ENCODE measurements at regions not wholly inside any gene's neighbourhood (a gene's known extent, or its start where the extent isn't known, plus 50 kb on each side); places are given as distances from the start of the nearest gene placed in this dataset.

DNA sequence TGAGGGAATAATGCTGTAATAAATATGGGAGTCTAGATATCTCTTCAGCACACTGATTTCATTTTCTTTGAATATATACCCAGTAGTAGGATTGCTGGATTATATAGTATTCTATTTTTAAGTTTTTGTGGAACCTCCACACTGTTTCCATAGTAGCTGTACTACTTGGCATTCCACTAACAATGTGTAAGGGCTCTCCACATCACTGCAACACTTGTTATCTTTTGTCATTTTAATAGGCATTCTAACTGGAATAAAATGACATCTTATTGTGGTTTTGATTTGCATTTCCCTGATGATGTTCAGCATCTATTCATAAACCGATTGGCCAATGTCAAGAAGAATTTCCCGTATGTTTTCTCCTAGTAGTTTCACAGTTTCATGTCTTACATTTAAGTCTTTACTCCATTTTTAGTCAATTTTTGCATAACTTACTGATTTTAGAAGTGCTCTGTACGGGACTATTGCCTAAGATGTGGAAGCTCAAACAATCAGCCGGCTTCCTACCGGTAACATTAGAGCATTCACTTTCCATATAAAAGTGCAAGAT, 1078.8 kb downstream of the TAF11L14 start:
- Histone ChIP-seq H3K18ac (ENCODE audit: insufficient read length, low read depth, low read length) (no peak overlapping the region), H3K79me1 (ENCODE audit: insufficient read depth, low read depth, low read length, poor library complexity, severe bottlenecking) (no peaks in the 10 kb centered on the region), H4K91ac (ENCODE audit: insufficient read length, low read depth, low read length) (no peak overlapping the region), H2AFZ (ENCODE audit: low read length) (no peak overlapping the region), H3K23ac (ENCODE audit: insufficient read length, low read depth, low read length) (no peak overlapping the region), H3K4me2 (ENCODE audit: insufficient read depth, insufficient read length, low read length) (no peak overlapping the region), H2AK5ac (ENCODE audit: insufficient read length, low read length) (no peak overlapping the region), H2BK20ac (ENCODE audit: low read depth, low read length, poor library complexity, severe bottlenecking) (no peak overlapping the region), H2BK15ac (ENCODE audit: low read depth, low read length) (no peak overlapping the region), H2BK120ac (ENCODE audit: low read depth, low read length, poor library complexity, severe bottlenecking) (no peak overlapping the region), H3K56ac (ENCODE audit: insufficient read length, low read depth, low read length) (no peak overlapping the region), H4K20me1 (ENCODE audit: control insufficient read depth, insufficient read depth, insufficient read length) (no peaks in the 10 kb centered on the region), H3K9me3 (ENCODE audit: control insufficient read depth, low read depth, low read length) (no peaks in the 10 kb centered on the region), H3K79me2 (ENCODE audit: insufficient read depth, low read length) (no peaks in the 10 kb centered on the region), H3K14ac (ENCODE audit: insufficient read depth, low read length) (no peak overlapping the region), H4K8ac (replicated peaks; ENCODE audit: insufficient read length, low read depth, low read length) (no peak overlapping the region), H3K4me1 (ENCODE audit: insufficient read depth, low read length) (no peaks in the 10 kb centered on the region), H3K27ac (ENCODE audit: insufficient read length, low read depth, low read length) (no peak overlapping the region), H3K4ac (ENCODE audit: low read depth, low read length) (no peak overlapping the region), H2BK12ac (ENCODE audit: insufficient read length, low read depth, low read length) (no peak overlapping the region), H3K9ac (ENCODE audit: extremely low read depth, insufficient read length, low read length) (no peak overlapping the region), H4K5ac (ENCODE audit: insufficient read length, low read depth, low read length) (no peak overlapping the region), H3T11ph (ENCODE audit: low read length) (no peak overlapping the region), H3K23me2 (ENCODE audit: insufficient read length, low read depth, low read length, poor library complexity, severe bottlenecking) (no peaks in the 10 kb centered on the region), H2BK5ac (ENCODE audit: insufficient read length, low read length) (no peak overlapping the region), H3K27me3 (ENCODE audit: insufficient read depth, low read length) (no peaks in the 10 kb centered on the region)
- H3K27ac Mint-ChIP-seq, result no peak overlapping the region; a peak in 1 of 7 replicates
- WGBS (ENCODE audit: extremely low coverage, insufficient read length, low lambda C conversion rate), result no CpG with 5 or more reads among the region's 5 CpGs
- no peak for DNase-seq
- no peaks in the 10 kb centered on the region for H3K27me3 Mint-ChIP-seq (ENCODE audit: low read depth)
- no peak for TF ChIP-seq CTCF (conservative IDR thresholded peaks at IDR 0.05)
- peaks cover 3 to 8% of the 10 kb centered on the region in 2 experiments for H3K4me1 Mint-ChIP-seq
- peaks cover 4% of the 10 kb centered on the region in 2 experiments; a peak in 2 of 5 replicates for H3K9me3 Mint-ChIP-seq
- H3K4me3 Mint-ChIP-seq, result no peak overlapping the region
- peaks cover 0 to 4% (median 0%) of the 10 kb centered on the region in 3 experiments; a peak in 1 of 7 replicates for H3K36me3 Mint-ChIP-seq (ENCODE audit: insufficient read depth in 1 of 3, low read depth in 3 of 3)

Measured in H9 (cell line).